Panc1 (cell line): ENCODE measurements at regions not wholly inside any gene's neighbourhood (a gene's known extent, or its start where the extent isn't known, plus 50 kb on each side); places are given as distances from the start of the nearest gene placed in this dataset.

ENCODE experiments used
- POLR2AphosphoS5 ChIP-seq: IDR thresholded peaks from 2 replicates; pipeline ENCODE4 v1.6.1; 2012; ENCODE audit warnings: mild to moderate bottlenecking, low read depth, low read length, moderate library complexity
- TCF7L2 ChIP-seq: IDR thresholded peaks from 2 replicates; pipeline ENCODE4 v1.6.1; 2011; ENCODE audit warnings: mild to moderate bottlenecking, low read depth, low read length, inconsistent platforms
- TF ChIP-seq, protein P1 (sequence below): fragments of 450-650 bp; IDR thresholded peaks from 2 replicates; pipeline ENCODE4 v1.5.1; 2017; ENCODE audit warnings: mild to moderate bottlenecking

DNA sequence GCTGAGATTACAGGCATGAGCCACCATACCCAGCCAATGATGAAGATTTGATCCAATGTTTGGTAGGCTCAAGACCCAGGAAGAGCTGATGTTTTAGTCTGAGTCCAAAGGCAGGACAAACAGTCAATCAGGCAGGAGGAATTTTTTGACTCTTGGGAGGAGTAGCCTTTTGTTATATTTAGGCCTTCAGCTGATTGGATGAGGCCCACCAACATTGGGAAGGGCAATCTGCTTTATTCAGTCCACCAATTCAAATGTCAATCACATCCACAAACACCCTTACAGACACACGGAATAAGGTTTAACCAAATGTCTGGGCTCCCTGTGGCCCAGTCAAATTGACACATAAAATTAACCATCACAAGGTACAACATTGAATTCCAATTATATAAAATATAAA, 61.9 kb upstream of the COX20 start:
- TF ChIP-seq TCF7L2: no peak
- TF ChIP-seq, protein P1, sequence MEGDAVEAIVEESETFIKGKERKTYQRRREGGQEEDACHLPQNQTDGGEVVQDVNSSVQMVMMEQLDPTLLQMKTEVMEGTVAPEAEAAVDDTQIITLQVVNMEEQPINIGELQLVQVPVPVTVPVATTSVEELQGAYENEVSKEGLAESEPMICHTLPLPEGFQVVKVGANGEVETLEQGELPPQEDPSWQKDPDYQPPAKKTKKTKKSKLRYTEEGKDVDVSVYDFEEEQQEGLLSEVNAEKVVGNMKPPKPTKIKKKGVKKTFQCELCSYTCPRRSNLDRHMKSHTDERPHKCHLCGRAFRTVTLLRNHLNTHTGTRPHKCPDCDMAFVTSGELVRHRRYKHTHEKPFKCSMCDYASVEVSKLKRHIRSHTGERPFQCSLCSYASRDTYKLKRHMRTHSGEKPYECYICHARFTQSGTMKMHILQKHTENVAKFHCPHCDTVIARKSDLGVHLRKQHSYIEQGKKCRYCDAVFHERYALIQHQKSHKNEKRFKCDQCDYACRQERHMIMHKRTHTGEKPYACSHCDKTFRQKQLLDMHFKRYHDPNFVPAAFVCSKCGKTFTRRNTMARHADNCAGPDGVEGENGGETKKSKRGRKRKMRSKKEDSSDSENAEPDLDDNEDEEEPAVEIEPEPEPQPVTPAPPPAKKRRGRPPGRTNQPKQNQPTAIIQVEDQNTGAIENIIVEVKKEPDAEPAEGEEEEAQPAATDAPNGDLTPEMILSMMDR: no peak
- TF ChIP-seq POLR2AphosphoS5: no peak
